ENCODE measurements at regions not wholly inside any gene's neighbourhood (a gene's known extent, or its start where the extent isn't known, plus 50 kb on each side); places are given as distances from the start of the nearest gene placed in this dataset.

DNA sequence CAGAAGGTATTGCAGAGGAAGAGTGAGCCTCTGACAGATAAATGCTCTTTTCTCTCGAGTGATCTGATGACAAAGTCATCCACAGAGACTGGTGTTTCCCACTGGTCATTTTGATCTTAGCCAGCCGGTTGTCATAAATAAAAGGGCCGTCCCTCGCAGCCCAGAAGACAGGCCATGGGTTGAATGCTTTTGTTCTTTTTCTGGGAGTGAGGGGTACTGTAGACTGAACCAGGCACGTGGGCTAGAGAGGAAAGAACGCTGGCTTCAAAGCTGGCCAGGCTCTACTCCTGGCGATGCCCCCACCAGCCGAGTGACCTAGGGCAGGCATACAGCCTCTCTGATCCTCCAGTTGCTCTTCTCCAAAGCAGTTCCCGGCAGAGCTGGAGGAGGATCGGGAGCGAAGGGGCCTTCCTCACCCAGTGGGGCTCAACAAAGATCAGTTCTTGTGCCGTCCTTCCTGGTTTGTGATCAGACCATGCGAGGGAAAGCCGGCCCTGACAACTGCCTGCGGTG, 193.5 kb downstream of the INHBB start:
- TF ChIP-seq, protein P1, sequence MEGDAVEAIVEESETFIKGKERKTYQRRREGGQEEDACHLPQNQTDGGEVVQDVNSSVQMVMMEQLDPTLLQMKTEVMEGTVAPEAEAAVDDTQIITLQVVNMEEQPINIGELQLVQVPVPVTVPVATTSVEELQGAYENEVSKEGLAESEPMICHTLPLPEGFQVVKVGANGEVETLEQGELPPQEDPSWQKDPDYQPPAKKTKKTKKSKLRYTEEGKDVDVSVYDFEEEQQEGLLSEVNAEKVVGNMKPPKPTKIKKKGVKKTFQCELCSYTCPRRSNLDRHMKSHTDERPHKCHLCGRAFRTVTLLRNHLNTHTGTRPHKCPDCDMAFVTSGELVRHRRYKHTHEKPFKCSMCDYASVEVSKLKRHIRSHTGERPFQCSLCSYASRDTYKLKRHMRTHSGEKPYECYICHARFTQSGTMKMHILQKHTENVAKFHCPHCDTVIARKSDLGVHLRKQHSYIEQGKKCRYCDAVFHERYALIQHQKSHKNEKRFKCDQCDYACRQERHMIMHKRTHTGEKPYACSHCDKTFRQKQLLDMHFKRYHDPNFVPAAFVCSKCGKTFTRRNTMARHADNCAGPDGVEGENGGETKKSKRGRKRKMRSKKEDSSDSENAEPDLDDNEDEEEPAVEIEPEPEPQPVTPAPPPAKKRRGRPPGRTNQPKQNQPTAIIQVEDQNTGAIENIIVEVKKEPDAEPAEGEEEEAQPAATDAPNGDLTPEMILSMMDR (IDR thresholded peaks at IDR 0.05): no peak
- no peak for TF ChIP-seq POLR2A (IDR thresholded peaks at IDR 0.05)

Data from esophagus squamous epithelium (tissue), 4 donors.